ENCODE measurements at regions not wholly inside any gene's neighbourhood (a gene's known extent, or its start where the extent isn't known, plus 50 kb on each side); places are given as distances from the start of the nearest gene placed in this dataset.
A peak's percentile ranks its signal among the peaks of the same experiment; 100 is the strongest.

DNA sequence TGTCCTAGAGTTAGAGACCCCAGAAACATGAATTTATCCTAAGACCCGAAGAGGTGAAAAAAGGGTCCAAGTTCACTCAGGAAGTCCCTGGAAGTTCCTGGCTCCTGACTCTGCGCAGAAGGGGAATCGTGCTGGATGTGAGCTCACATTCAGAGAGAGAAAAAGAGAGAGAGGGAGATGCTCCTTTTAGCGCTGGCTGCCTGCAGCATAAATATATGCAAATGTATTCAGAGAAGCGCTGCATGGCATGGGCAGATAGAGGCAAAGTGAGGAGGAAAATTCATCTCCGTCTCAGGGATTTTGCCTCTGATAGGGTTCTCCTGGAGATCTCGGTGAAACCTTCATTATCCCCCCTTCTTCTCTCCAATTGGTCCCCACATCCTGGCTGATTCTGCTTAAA, 517.2 kb downstream of the MN1 start:
- Histone ChIP-seq H3K36me3 (no peaks in the 10 kb centered on the region), H3K27ac (no peak overlapping the region), H3K4me3 (no peak overlapping the region), H3K27me3 (no peaks in the 10 kb centered on the region), H3K4me1 (no peaks in the 10 kb centered on the region), H3K9me3 (peaks cover 0 to 5% of the 10 kb centered on the region in 2 donors)
- TF ChIP-seq, protein P1, sequence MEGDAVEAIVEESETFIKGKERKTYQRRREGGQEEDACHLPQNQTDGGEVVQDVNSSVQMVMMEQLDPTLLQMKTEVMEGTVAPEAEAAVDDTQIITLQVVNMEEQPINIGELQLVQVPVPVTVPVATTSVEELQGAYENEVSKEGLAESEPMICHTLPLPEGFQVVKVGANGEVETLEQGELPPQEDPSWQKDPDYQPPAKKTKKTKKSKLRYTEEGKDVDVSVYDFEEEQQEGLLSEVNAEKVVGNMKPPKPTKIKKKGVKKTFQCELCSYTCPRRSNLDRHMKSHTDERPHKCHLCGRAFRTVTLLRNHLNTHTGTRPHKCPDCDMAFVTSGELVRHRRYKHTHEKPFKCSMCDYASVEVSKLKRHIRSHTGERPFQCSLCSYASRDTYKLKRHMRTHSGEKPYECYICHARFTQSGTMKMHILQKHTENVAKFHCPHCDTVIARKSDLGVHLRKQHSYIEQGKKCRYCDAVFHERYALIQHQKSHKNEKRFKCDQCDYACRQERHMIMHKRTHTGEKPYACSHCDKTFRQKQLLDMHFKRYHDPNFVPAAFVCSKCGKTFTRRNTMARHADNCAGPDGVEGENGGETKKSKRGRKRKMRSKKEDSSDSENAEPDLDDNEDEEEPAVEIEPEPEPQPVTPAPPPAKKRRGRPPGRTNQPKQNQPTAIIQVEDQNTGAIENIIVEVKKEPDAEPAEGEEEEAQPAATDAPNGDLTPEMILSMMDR (IDR thresholded peaks at IDR 0.05) = no peak
- DNase-seq (ENCODE audit: low spot score in 2 of 2) = no peak
- intact Hi-C loops (cut with DNase I) = no loop called here

DNA sequence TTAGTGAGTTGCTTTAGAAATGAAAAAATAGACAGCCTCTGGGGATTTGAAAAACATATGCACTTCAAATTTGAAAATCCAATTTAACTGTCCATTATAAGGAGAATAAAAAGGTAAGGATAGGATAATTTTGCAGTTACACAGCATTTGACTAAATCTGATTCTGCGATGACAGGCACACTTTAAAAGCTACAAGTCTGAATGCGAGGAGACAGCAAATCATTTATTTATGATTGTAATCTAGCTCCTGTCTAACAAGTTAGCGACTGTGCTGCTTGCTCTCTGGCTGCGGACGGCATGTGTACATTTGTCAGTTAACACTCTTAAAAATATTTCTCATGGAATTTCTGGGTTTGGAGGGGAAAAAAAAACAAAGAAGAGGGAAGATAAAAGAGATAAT, 514.8 kb downstream of the MN1 start:
- no peak overlapping the region for H3K27ac ChIP-seq
- no peaks in the 10 kb centered on the region for H3K36me3 ChIP-seq
- H3K9me3 ChIP-seq = peaks cover 0 to 5% of the 10 kb centered on the region in 2 donors
- TF ChIP-seq, protein P1 (IDR thresholded peaks at IDR 0.05) = no peak
- intact Hi-C loops (cut with DNase I) = no loop called here
- DNase-seq (ENCODE audit: low spot score in 2 of 2) = no peak
- H3K4me1 ChIP-seq = no peaks in the 10 kb centered on the region
- H3K27me3 ChIP-seq = no peaks in the 10 kb centered on the region
- H3K4me3 ChIP-seq = no peak overlapping the region

DNA sequence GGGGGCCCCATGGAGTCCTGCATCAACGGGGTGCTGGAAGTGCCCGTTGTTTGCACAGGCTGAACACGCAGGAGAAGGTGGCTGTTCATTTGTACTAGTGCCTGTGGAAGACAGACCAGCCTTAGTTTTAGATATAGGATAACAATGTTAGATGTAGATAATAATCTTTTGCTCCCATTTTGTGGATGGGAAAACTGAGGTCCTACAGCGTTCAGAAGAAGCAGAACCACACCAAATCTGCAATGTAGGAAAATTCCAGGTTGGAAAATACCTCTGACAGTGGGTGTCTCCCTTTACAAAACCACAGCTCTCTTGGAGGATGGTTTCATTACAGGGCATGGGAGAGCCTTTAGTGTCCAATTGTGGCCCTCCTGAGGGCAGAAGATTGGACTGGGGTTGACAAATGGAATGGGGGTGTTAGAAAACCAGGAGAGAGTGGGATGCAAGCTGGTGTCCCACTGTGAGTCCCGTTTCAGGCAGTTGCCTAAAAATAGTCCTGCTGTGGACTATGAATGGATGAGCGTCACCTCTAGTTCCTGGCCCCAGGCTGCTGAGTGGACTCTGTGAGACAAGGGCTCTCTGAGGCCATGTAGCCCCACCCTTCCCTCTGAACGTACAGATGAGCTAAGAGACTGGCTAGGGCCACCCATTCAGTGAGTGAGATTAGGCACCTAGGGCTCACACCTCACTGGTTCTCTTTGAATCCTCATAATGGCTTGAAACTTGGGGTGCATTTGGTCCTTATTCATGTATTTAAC, 508.8 kb downstream of the MN1 start:
- intact Hi-C loops (cut with DNase I) = no loop called here
- Histone ChIP-seq H3K4me1 (no peaks in the 10 kb centered on the region), H3K27ac (no peak overlapping the region), H3K36me3 (no peaks in the 10 kb centered on the region), H3K4me3 (no peak overlapping the region), H3K27me3 (no peaks in the 10 kb centered on the region), H3K9me3 (no peaks in the 10 kb centered on the region)
- no peak for DNase-seq (ENCODE audit: low spot score in 2 of 2)
- TF ChIP-seq, protein P1 (IDR thresholded peaks at IDR 0.05) = no peak

DNA sequence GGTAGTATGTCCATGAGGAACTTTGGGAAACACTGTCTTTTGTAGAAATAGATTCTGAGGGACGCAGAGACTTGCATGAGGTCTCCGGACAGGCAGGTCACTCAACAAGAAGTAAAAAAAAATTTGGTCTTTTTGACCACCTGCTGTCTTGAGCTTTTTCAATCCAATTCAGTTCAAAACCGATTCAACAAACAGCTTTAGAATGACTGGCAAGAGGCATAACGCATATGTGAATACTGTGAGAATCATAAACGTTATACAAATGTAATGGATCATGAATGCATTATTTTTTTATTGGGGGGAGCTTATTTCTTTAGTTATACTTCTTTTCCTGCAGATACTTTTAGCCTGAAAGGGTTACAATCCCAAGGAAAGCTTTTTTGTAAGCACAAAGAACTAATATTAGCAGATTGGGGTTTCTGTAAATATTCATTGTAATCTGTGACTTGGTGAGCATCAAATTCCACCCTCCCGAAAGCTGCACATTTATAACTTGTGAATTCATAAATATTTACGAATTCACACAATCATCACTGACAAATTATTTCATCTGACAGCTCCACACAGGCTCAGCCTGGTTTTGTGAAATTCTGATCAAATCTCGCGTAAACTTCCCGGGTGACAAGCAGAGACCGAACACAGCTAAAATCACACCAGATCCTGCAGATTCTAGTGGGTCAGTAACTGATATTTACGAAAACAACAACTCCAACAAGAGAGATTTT, 507.7 kb downstream of the MN1 start:
- Histone ChIP-seq H3K27ac (no peak overlapping the region), H3K9me3 (no peaks in the 10 kb centered on the region), H3K36me3 (no peaks in the 10 kb centered on the region), H3K4me3 (no peak overlapping the region), H3K4me1 (no peaks in the 10 kb centered on the region), H3K27me3 (no peaks in the 10 kb centered on the region)
- DNase-seq (ENCODE audit: low spot score in 2 of 2) = no peak
- TF ChIP-seq, protein P1 (IDR thresholded peaks at IDR 0.05) = no peak
- intact Hi-C loops (cut with DNase I) = no loop called here

DNA sequence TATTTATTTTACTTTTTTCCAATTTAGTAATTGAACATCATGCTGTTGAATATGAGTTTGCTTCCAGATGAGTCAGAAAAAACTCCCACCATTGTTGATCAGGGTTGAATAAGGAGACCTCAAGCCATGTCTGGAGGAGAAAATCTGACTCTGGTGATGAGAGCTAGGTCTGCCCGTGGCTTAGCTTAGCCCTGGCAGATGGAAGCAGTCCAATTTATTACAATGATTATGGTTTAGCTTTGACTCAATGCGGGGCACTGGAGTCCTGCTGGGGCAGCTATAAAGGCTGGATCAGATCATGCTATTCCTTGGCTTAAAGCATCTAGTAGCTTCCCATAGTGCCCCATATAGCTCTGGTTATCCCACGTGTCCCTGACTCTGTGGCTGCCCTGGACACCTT, 506.5 kb downstream of the MN1 start:
- H3K9me3 ChIP-seq = no peaks in the 10 kb centered on the region
- H3K36me3 ChIP-seq = no peaks in the 10 kb centered on the region
- no peak overlapping the region for H3K27ac ChIP-seq
- peak in 1 of 2 donors; percentile 31 for DNase-seq (ENCODE audit: low spot score in 2 of 2)
- TF ChIP-seq, protein P1 (IDR thresholded peaks at IDR 0.05) = no peak
- intact Hi-C loops (cut with DNase I) = no loop called here
- no peak overlapping the region for H3K4me3 ChIP-seq
- no peaks in the 10 kb centered on the region for H3K27me3 ChIP-seq
- no peaks in the 10 kb centered on the region for H3K4me1 ChIP-seq
